ENCODE measurements at regions not wholly inside any gene's neighbourhood (a gene's known extent, or its start where the extent isn't known, plus 50 kb on each side); places are given as distances from the start of the nearest gene placed in this dataset.
"Not testable (repeated sequence)": the region's sequence is repeated elsewhere in the genome, so short reads cannot be mapped to it uniquely, and the experiment has no call there.

GRCh38 chr5:8560776-8561175 lies 691.8 kb downstream of the MTRR start:
- WGBS, 4 donors = 59 to 78% (median 69%) methylated on average over 2 of the region's 2 CpGs
- no peak overlapping the region for H3K27ac ChIP-seq
- no peak overlapping the region for H3K4me3 ChIP-seq
- DNase-seq = no peak
- no peaks in the 10 kb centered on the region for H3K9me3 ChIP-seq (replicated peaks in 1 of 3)
- no peaks in the 10 kb centered on the region for H3K27me3 ChIP-seq
- H3K4me1 ChIP-seq (replicated peaks in 1 of 2) = no peaks in the 10 kb centered on the region
- TF ChIP-seq CTCF (IDR thresholded peaks at IDR 0.05) (no peak), POLR2A (IDR thresholded peaks at IDR 0.05) (no peak)
- H3K36me3 ChIP-seq (replicated peaks in 1 of 2) = no peaks in the 10 kb centered on the region
- intact Hi-C loops (cut with DNase I) = no loop called here

- no peaks in the 10 kb centered on the region for H3K36me3 ChIP-seq (replicated peaks in 1 of 2)
- intact Hi-C loops (cut with DNase I) = no loop called here
- TF ChIP-seq POLR2A (IDR thresholded peaks at IDR 0.05) = no peak
- no peak for DNase-seq
- H3K4me1 ChIP-seq (replicated peaks in 1 of 2) = no peaks in the 10 kb centered on the region
- H3K27me3 ChIP-seq = no peaks in the 10 kb centered on the region
- no peak overlapping the region for H3K4me3 ChIP-seq
- no peaks in the 10 kb centered on the region for H3K9me3 ChIP-seq (replicated peaks in 1 of 3)
- H3K27ac ChIP-seq = no peak overlapping the region
- 72 to 75% (median 74%) methylated on average over 3 of the region's 3 CpGs for WGBS, 4 donors
Observed at GRCh38 chr5:8561224-8561840, 692.4 kb downstream of the MTRR start.

- no peak for TF ChIP-seq POLR2A (IDR thresholded peaks at IDR 0.05)
- TF ChIP-seq CTCF (IDR thresholded peaks at IDR 0.05) = no peak
- no peaks in the 10 kb centered on the region for H3K36me3 ChIP-seq (replicated peaks in 1 of 2)
- intact Hi-C loops (cut with DNase I) = no loop called here
Observed at GRCh38 chr5:8561854-8562253, 692.9 kb downstream of the MTRR start.

GRCh38 chr5:8563540-8563939 lies 694.6 kb downstream of the MTRR start:
- DNase-seq; H3K27me3 ChIP-seq; H3K4me1 ChIP-seq (replicated peaks in 1 of 2); H3K36me3 ChIP-seq (replicated peaks in 1 of 2); H3K4me3 ChIP-seq; intact Hi-C loops (cut with DNase I); H3K27ac ChIP-seq; H3K9me3 ChIP-seq (replicated peaks in 1 of 3): not testable (repeated sequence)
- 72 to 90% (median 87%) methylated on average over 6 of the region's 6 CpGs for WGBS, 4 donors

More at GRCh38 chr5:8561854-8562253, 692.9 kb downstream of the MTRR start:
- no peak for DNase-seq
- no peaks in the 10 kb centered on the region for H3K4me1 ChIP-seq (replicated peaks in 1 of 2)
- H3K9me3 ChIP-seq (replicated peaks in 1 of 3) = no peaks in the 10 kb centered on the region
- no peak overlapping the region for H3K27ac ChIP-seq
- H3K4me3 ChIP-seq = no peak overlapping the region
- H3K27me3 ChIP-seq = no peaks in the 10 kb centered on the region

- WGBS, 4 donors = 68 to 77% (median 70%) methylated on average over 6 of the region's 6 CpGs
- intact Hi-C loops (cut with DNase I) = no loop called here
- Histone ChIP-seq H3K27me3 (no peaks in the 10 kb centered on the region), H3K9me3 (replicated peaks in 1 of 3) (no peaks in the 10 kb centered on the region), H3K27ac (no peak overlapping the region), H3K4me1 (replicated peaks in 1 of 2) (no peaks in the 10 kb centered on the region), H3K36me3 (replicated peaks in 1 of 2) (no peaks in the 10 kb centered on the region), H3K4me3 (no peak overlapping the region)
- DNase-seq = no peak
- TF ChIP-seq CTCF (IDR thresholded peaks at IDR 0.05) = no peak
- no peak for TF ChIP-seq POLR2A (IDR thresholded peaks at IDR 0.05)
Observed at GRCh38 chr5:8568858-8569257, 699.9 kb downstream of the MTRR start.
